NCI-H2196 treated with DMSO at 0.1 percent for 48 hours (cell line): ENCODE measurements at regions not wholly inside any gene's neighbourhood (a gene's known extent, or its start where the extent isn't known, plus 50 kb on each side); places are given as distances from the start of the nearest gene placed in this dataset.

Experiments
- DNase-seq: peaks from one replicate; lab custom pipeline; 2025; ENCODE audit not compliant: unreplicated experiment; lab: John Stamatoyannopoulos, UW

- no peak for DNase-seq
These were observed 480.3 kb downstream of the DSC3 start for GRCh38 chr18:30562231-30562630.

GRCh38 chr18:30556112-30556511 is 486.4 kb downstream of the DSC3 start:
- DNase-seq = no peak

GRCh38 chr18:30545393-30545792 is 497.1 kb downstream of the DSC3 start:
- DNase-seq = no peak

GRCh38 chr18:30544141-30544540 is 498.4 kb downstream of the DSC3 start:
- no peak for DNase-seq

- DNase-seq = no peak
These were observed 508.8 kb downstream of the DSC3 start for GRCh38 chr18:30533716-30534115.

- DNase-seq = no peak
These were observed 514.6 kb downstream of the DSC3 start for GRCh38 chr18:30527917-30528316.

- DNase-seq = no peak
These were observed 515.3 kb downstream of the DSC3 start for GRCh38 chr18:30527226-30527625.

GRCh38 chr18:30522288-30522929 is 520.1 kb downstream of the DSC3 start:
- DNase-seq = no peak

GRCh38 chr18:30514059-30514458 is 528.5 kb downstream of the DSC3 start:
- no peak for DNase-seq

GRCh38 chr18:30512872-30513271 is 529.7 kb downstream of the DSC3 start:
- no peak for DNase-seq

GRCh38 chr18:30510882-30511281 is 531.7 kb downstream of the DSC3 start:
- DNase-seq = no peak

GRCh38 chr18:30501594-30501993 is 540.9 kb downstream of the DSC3 start:
- no peak for DNase-seq

- DNase-seq = no peak
These were observed 542.1 kb downstream of the DSC3 start for GRCh38 chr18:30500240-30500945.

GRCh38 chr18:30499721-30500120 is 542.8 kb downstream of the DSC3 start:
- no peak for DNase-seq

GRCh38 chr18:30492552-30493129 is 549.9 kb downstream of the DSC3 start:
- DNase-seq = no peak

GRCh38 chr18:30491815-30492551 is 550.6 kb downstream of the DSC3 start:
- no peak for DNase-seq

GRCh38 chr18:30489890-30490643 is 552.5 kb downstream of the DSC3 start:
- no peak for DNase-seq

- DNase-seq = no peak
These were observed 554.6 kb downstream of the DSC3 start for GRCh38 chr18:30487962-30488361.

GRCh38 chr18:30486856-30487255 is 555.7 kb downstream of the DSC3 start:
- no peak for DNase-seq

GRCh38 chr18:30485078-30485477 is 557.5 kb downstream of the DSC3 start:
- no peak for DNase-seq

- DNase-seq = no peak
These were observed 560.7 kb downstream of the DSC3 start for GRCh38 chr18:30481871-30482270.
